Esophagus squamous epithelium (tissue), 4 donors: ENCODE measurements at regions not wholly inside any gene's neighbourhood (a gene's known extent, or its start where the extent isn't known, plus 50 kb on each side); places are given as distances from the start of the nearest gene placed in this dataset.

Experiments
- POLR2A ChIP-seq, 4 donors: fragments of 450-650 bp; IDR thresholded peaks; one replicate each; pipeline ENCODE4 v1.6.1; 2017; ENCODE audit warnings: antibody characterized with exemption in 4 of 4, mild to moderate bottlenecking in 4 of 4, moderate library complexity in 3 of 4
- TF ChIP-seq, protein P1 (sequence below), 6 experiments: fragments of 450-650 bp in 4 of 6; fragments of 200-600 bp in 2 of 6; sonication (generic) in 2 of 6; IDR thresholded peaks; one replicate each; pipeline ENCODE4 v1.5.1; 2016 to 2019; ENCODE audit warnings: antibody characterized with exemption in 6 of 6, mild to moderate bottlenecking in 4 of 6, moderate library complexity in 4 of 6

DNA sequence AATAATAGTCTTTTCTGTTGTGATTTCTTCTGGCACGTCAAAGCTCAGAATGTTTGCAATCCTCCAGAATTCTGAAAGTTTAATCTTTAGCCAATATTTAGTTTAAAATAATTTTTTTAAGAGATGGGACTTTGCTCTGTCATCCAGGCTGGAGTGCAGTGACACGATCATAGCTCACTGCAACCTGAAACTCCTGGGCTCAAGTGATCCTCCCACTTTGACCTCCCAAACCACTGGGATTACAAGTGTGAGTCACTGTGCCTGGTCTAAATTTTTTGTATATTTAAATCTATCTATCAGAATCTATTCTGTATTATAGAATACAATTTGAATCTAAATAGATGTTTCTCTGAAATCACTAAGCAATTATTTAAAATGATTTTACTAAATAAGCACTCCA lies 572.7 kb downstream of the VRK1 start:
- TF ChIP-seq, protein P1, sequence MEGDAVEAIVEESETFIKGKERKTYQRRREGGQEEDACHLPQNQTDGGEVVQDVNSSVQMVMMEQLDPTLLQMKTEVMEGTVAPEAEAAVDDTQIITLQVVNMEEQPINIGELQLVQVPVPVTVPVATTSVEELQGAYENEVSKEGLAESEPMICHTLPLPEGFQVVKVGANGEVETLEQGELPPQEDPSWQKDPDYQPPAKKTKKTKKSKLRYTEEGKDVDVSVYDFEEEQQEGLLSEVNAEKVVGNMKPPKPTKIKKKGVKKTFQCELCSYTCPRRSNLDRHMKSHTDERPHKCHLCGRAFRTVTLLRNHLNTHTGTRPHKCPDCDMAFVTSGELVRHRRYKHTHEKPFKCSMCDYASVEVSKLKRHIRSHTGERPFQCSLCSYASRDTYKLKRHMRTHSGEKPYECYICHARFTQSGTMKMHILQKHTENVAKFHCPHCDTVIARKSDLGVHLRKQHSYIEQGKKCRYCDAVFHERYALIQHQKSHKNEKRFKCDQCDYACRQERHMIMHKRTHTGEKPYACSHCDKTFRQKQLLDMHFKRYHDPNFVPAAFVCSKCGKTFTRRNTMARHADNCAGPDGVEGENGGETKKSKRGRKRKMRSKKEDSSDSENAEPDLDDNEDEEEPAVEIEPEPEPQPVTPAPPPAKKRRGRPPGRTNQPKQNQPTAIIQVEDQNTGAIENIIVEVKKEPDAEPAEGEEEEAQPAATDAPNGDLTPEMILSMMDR (IDR thresholded peaks at IDR 0.05) = no peak
- no peak for TF ChIP-seq POLR2A (IDR thresholded peaks at IDR 0.05)
